OCI-LY3 (cell line): ENCODE measurements at regions not wholly inside any gene's neighbourhood (a gene's known extent, or its start where the extent isn't known, plus 50 kb on each side); places are given as distances from the start of the nearest gene placed in this dataset.

Experiments used
- EZH2phosphoT487 ChIP-seq: fragments of 200-600 bp; shearing (Covaris generic); IDR thresholded peaks from 2 replicates; pipeline ENCODE4 v1.6.1; 2018; ENCODE audit warnings: antibody characterized with exemption, mixed run types, low read depth
- TF ChIP-seq, protein P1 (sequence below): fragments of 200-600, 300-600 bp; sonication (generic); IDR thresholded peaks from 2 replicates; pipeline ENCODE4 v1.5.1; 2014; ENCODE audit warnings: antibody characterized with exemption, low read length, low read depth

DNA sequence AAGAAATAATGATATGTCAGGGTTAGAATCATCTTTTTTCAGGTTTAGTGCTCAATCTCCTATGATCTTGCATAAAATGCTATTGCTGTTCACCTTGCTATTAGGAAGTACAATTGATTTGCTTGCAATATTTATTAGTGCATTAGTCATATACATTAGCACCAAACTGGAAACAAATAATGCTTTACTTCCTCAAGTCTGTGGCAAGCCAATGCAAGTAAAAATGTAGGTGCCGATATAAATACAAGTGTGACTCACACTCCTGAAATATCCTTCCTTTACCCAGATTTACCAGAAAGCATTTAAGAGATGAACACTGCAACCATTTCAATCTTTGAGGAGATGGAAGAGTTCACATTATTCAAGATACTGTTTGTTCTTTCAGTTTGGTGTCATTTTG lies 1487.7 kb upstream of the ADGRL3 start:
- TF ChIP-seq, protein P1, sequence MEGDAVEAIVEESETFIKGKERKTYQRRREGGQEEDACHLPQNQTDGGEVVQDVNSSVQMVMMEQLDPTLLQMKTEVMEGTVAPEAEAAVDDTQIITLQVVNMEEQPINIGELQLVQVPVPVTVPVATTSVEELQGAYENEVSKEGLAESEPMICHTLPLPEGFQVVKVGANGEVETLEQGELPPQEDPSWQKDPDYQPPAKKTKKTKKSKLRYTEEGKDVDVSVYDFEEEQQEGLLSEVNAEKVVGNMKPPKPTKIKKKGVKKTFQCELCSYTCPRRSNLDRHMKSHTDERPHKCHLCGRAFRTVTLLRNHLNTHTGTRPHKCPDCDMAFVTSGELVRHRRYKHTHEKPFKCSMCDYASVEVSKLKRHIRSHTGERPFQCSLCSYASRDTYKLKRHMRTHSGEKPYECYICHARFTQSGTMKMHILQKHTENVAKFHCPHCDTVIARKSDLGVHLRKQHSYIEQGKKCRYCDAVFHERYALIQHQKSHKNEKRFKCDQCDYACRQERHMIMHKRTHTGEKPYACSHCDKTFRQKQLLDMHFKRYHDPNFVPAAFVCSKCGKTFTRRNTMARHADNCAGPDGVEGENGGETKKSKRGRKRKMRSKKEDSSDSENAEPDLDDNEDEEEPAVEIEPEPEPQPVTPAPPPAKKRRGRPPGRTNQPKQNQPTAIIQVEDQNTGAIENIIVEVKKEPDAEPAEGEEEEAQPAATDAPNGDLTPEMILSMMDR = no peak
- no peak for TF ChIP-seq EZH2phosphoT487
